RWPE1 (cell line): ENCODE measurements at regions not wholly inside any gene's neighbourhood (a gene's known extent, or its start where the extent isn't known, plus 50 kb on each side); places are given as distances from the start of the nearest gene placed in this dataset.

ENCODE experiments used
- CTCF ChIA-PET: fragments of 350-600 bp; sonication (Branson Sonifier 250); formaldehyde crosslinking; extraction: SDS; loops from one replicate; lab custom pipeline; 2021; lab: Yijun Ruan, JAX
- POLR2A ChIA-PET: fragments of 400-600 bp; formaldehyde crosslinking; extraction: SDS; loops from one replicate; lab custom pipeline; 2020; ENCODE audit warnings: antibody characterized with exemption; ENCODE audit not compliant: low non-redundant PET; lab: Yijun Ruan, JAX
- DNase-seq: peaks from one replicate; pipeline ENCODE4 v3.0.0; 2012; ENCODE audit warnings: low spot score
- H3K27ac ChIP-seq: fragments of 450-650 bp; 2 replicates; pipeline ENCODE4 v1.5.1; 2017
- CTCF ChIP-seq: fragments of 450-650 bp; conservative IDR thresholded peaks from 2 replicates; pipeline ENCODE4 v1.5.1; 2017; ENCODE audit warnings: low read depth, mild to moderate bottlenecking

- DNase-seq = no peak
- no peak overlapping the region for H3K27ac ChIP-seq
- ChIA-PET CTCF (no interaction called here), POLR2A (no interaction called here)
- no peak for TF ChIP-seq CTCF
Measured at GRCh38 chr2:128726236-128726635, 407.6 kb upstream of the HS6ST1 start.

GRCh38 chr2:128726911-128727310 lies 408.2 kb upstream of the HS6ST1 start:
- POLR2A ChIA-PET = no interaction called here
- DNase-seq = no peak
- TF ChIP-seq CTCF = no peak
- H3K27ac ChIP-seq = no peak overlapping the region; the same call in 1 of the 2 replicates
- CTCF ChIA-PET = interaction anchor here (0.6 to 1.4 kb wide), 2 partner anchors 9 to 226 kb away, joined by 5 to 6 read pairs; no protein-coding TSS in a partner anchor

GRCh38 chr2:128727404-128727803 lies 408.7 kb upstream of the HS6ST1 start:
- TF ChIP-seq CTCF = no peak
- POLR2A ChIA-PET = interaction anchor here (0.6 kb wide), 1 partner anchor 468 kb away, joined by 8 read pairs; no protein-coding TSS in a partner anchor
- no peak for DNase-seq
- H3K27ac ChIP-seq = peak overlapping the region; percentile 63
- CTCF ChIA-PET = interaction anchor here (0.6 to 1.4 kb wide), 3 partner anchors 9 to 1229 kb away, joined by 3 to 6 read pairs (median 5); no protein-coding TSS in a partner anchor

- DNase-seq = peak; percentile 25
- TF ChIP-seq CTCF = no peak
- ChIA-PET CTCF (interaction anchor here (0.7 to 1.4 kb wide), 2 partner anchors 8 to 1229 kb away, joined by 3 to 5 read pairs; no protein-coding TSS in a partner anchor), POLR2A (interaction anchor here (0.6 kb wide), 1 partner anchor 468 kb away, joined by 8 read pairs; no protein-coding TSS in a partner anchor)
- H3K27ac ChIP-seq = no peak overlapping the region
Measured at GRCh38 chr2:128727914-128728313, 409.2 kb upstream of the HS6ST1 start.

GRCh38 chr2:128729051-128729450 lies 410.4 kb upstream of the HS6ST1 start:
- no peak overlapping the region for H3K27ac ChIP-seq
- DNase-seq = no peak
- POLR2A ChIA-PET = no interaction called here
- no peak for TF ChIP-seq CTCF
- CTCF ChIA-PET = no interaction called here

GRCh38 chr2:128731994-128732650 lies 413.5 kb upstream of the HS6ST1 start:
- POLR2A ChIA-PET = no interaction called here

More at GRCh38 chr2:128731994-128732650, 413.5 kb upstream of the HS6ST1 start:
- CTCF ChIA-PET = interaction anchor here (0.8 kb wide), 1 partner anchor 737 kb away, joined by 4 read pairs; no protein-coding TSS in a partner anchor
- DNase-seq = no peak
- H3K27ac ChIP-seq = no peak overlapping the region
- no peak for TF ChIP-seq CTCF
